ENCODE measurements at regions not wholly inside any gene's neighbourhood (a gene's known extent, or its start where the extent isn't known, plus 50 kb on each side); places are given as distances from the start of the nearest gene placed in this dataset.

- H3K27ac Mint-ChIP-seq (ENCODE audit: unreplicated experiment) = no peak overlapping the region
- H3K27me3 Mint-ChIP-seq (ENCODE audit: low read depth) = no peaks in the 10 kb centered on the region
- no peak for TF ChIP-seq CTCF (conservative IDR thresholded peaks at IDR 0.05)
These were observed 249.8 kb downstream of the ANAPC1 start for GRCh38 chr2:111634050-111634794.

GRCh38 chr2:111634995-111635538, 248.9 kb downstream of the ANAPC1 start:
- Mint-ChIP-seq H3K27ac (ENCODE audit: unreplicated experiment) (no peak overlapping the region), H3K27me3 (ENCODE audit: low read depth) (no peaks in the 10 kb centered on the region), H3K36me3 (ENCODE audit: low read depth) (peaks cover 6% of the 10 kb centered on the region), H3K4me3 (no peak overlapping the region), H3K9me3 (peaks cover 12% of the 10 kb centered on the region), H3K4me1 (peaks cover 4% of the 10 kb centered on the region)
- DNase-seq (ENCODE audit: low read depth, low spot score) = no peak
- no peak for TF ChIP-seq CTCF (conservative IDR thresholded peaks at IDR 0.05)

More at GRCh38 chr2:111634050-111634794, 249.8 kb downstream of the ANAPC1 start:
- H3K4me3 Mint-ChIP-seq = no peak overlapping the region
- H3K36me3 Mint-ChIP-seq (ENCODE audit: low read depth) = peaks cover 10% of the 10 kb centered on the region
- peaks cover 4% of the 10 kb centered on the region for H3K4me1 Mint-ChIP-seq
- no peak for DNase-seq (ENCODE audit: low read depth, low spot score)
- peaks cover 12% of the 10 kb centered on the region for H3K9me3 Mint-ChIP-seq

DNA sequence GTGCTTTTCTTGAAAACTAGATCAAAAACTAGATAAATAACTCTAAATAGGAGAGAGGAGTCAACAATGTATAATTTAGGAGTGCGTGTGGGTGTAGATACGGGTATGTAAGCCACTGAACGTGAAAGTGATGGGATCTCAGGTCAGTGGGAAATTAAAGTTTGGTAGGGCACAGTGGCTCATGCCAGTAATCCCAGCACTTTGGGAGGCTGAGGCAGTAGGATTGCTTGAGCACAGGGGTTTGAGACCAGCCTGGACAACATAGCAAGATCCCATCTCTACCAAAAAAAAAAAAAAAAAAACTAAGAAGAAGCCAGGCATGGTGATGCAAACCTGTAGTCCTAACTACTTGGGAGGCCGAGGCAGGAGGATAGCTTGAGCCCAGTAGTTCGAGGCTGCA, 247.1 kb downstream of the ANAPC1 start:
- Mint-ChIP-seq H3K9me3 (peaks cover 8% of the 10 kb centered on the region), H3K4me1 (peaks cover 4% of the 10 kb centered on the region), H3K4me3 (no peak overlapping the region), H3K36me3 (ENCODE audit: low read depth) (peaks cover 3% of the 10 kb centered on the region), H3K27me3 (ENCODE audit: low read depth) (no peaks in the 10 kb centered on the region), H3K27ac (ENCODE audit: unreplicated experiment) (no peak overlapping the region)
- no peak for TF ChIP-seq CTCF (conservative IDR thresholded peaks at IDR 0.05)
- DNase-seq (ENCODE audit: low read depth, low spot score) = no peak

GRCh38 chr2:111638274-111638877, 245.6 kb downstream of the ANAPC1 start:
- DNase-seq (ENCODE audit: low read depth, low spot score) = no peak
- no peak for TF ChIP-seq CTCF (conservative IDR thresholded peaks at IDR 0.05)
- Mint-ChIP-seq H3K27ac (ENCODE audit: unreplicated experiment) (no peak overlapping the region), H3K36me3 (ENCODE audit: low read depth) (no peaks in the 10 kb centered on the region), H3K4me1 (peaks cover under 1% of the 10 kb centered on the region), H3K27me3 (ENCODE audit: low read depth) (no peaks in the 10 kb centered on the region), H3K4me3 (no peak overlapping the region), H3K9me3 (peaks cover 8% of the 10 kb centered on the region)

- Mint-ChIP-seq H3K36me3 (ENCODE audit: low read depth) (no peaks in the 10 kb centered on the region), H3K9me3 (peaks cover 8% of the 10 kb centered on the region), H3K4me1 (no peaks in the 10 kb centered on the region), H3K4me3 (no peak overlapping the region), H3K27me3 (ENCODE audit: low read depth) (no peaks in the 10 kb centered on the region), H3K27ac (ENCODE audit: unreplicated experiment) (no peak overlapping the region)
- TF ChIP-seq CTCF (conservative IDR thresholded peaks at IDR 0.05) = no peak
- DNase-seq (ENCODE audit: low read depth, low spot score) = no peak
These were observed 243.5 kb downstream of the ANAPC1 start for GRCh38 chr2:111640480-111640879.

Data from neural crest cell (in vitro differentiated cells).